ENCODE measurements at regions not wholly inside any gene's neighbourhood (a gene's known extent, or its start where the extent isn't known, plus 50 kb on each side); places are given as distances from the start of the nearest gene placed in this dataset.

DNA sequence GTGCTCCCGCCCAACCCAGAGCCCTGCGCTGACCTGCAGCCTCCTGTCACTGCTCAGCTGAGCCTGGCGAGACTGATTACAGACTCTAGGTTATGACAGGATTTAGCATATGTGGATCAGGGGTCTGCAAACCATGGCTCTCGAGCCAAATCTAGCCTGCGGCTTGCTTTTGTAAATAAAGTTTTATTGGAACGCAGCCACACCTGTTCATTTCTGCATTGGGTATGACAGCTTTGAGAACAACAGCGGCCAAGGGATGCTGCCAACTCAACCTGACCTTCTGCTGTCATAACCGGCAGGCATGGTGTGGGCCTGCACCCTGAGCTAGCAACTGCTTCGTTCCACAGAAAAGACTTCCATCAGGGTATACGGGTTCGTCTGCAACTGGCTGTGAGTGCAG is 50.5 kb upstream of the IQSEC1 start:
- dilution Hi-C loops (cut with HindIII; ENCODE audit: low sequenced_read_pairs, unreplicated experiment) = no loop called here
- no peak overlapping the region for H2BK15ac ChIP-seq (ENCODE audit: low read depth, low read length)
- CTCF ChIA-PET = no interaction called here

More for the DNA sequence above, 50.5 kb upstream of the IQSEC1 start:
- Histone ChIP-seq H3K4ac (ENCODE audit: low read depth, low read length) (no peak overlapping the region), H3K18ac (ENCODE audit: low read depth, low read length) (no peak overlapping the region), H3K9me1 (ENCODE audit: insufficient read depth, low read length) (no peaks in the 10 kb centered on the region), H4K8ac (ENCODE audit: low read depth in 2 of 2, low read length in 2 of 2) (no peak overlapping the region), H2BK5ac (ENCODE audit: low read depth, low read length, poor library complexity, severe bottlenecking) (no peak overlapping the region), H3K27me3 (ENCODE audit: control insufficient read depth, insufficient read depth, low read length) (peaks cover 10% of the 10 kb centered on the region), H3K9me3 (ENCODE audit: control insufficient read depth, insufficient read depth, low read length) (no peaks in the 10 kb centered on the region), H2AK5ac (ENCODE audit: low read depth, low read length) (no peak overlapping the region), H3K56ac (ENCODE audit: extremely low read depth, insufficient read depth, low read length) (no peak overlapping the region), H3K23ac (ENCODE audit: low read depth, low read length) (no peak overlapping the region), H4K20me1 (ENCODE audit: insufficient read depth, low read length) (no peaks in the 10 kb centered on the region), H4K5ac (ENCODE audit: low read depth, low read length) (no peak overlapping the region), H3K4me2 (ENCODE audit: low read depth, low read length) (no peak overlapping the region), H3K27ac (ENCODE audit: insufficient read depth, low read length) (no peak overlapping the region), H3K4me3 (ENCODE audit: insufficient read depth, low read depth, low read length) (no peak overlapping the region), H2BK120ac (ENCODE audit: low read depth, low read length) (no peak overlapping the region), H3K79me1 (ENCODE audit: low read depth in 1 of 2, low read length in 2 of 2) (no peaks in the 10 kb centered on the region), H2BK20ac (ENCODE audit: low read depth, low read length) (no peak overlapping the region), H3K4me1 (ENCODE audit: control insufficient read depth, insufficient read depth, low read length) (no peaks in the 10 kb centered on the region), H2AK9ac (replicated peaks; ENCODE audit: low read depth, low read length, poor library complexity) (no peak overlapping the region), H3K14ac (replicated peaks; ENCODE audit: low read depth, low read length) (no peak overlapping the region), H4K91ac (ENCODE audit: insufficient read depth, low read depth, low read length) (no peak overlapping the region), H3K9ac (ENCODE audit: low read depth, low read length) (no peak overlapping the region), H2AFZ (replicated peaks; ENCODE audit: low read length, poor library complexity) (no peak overlapping the region), H3K36me3 (ENCODE audit: control insufficient read depth, insufficient read depth, low read length) (no peaks in the 10 kb centered on the region)
- ATAC-seq (ENCODE audit: low read depth) = no peak
- DNase-seq = no peak
- POLR2A ChIA-PET (ENCODE audit: unreplicated experiment) = no interaction called here
- no TSS peak for BruUV-seq (replicated peaks)
- no peak for TF ChIP-seq RFX5 (IDR thresholded peaks at IDR 0.05; ENCODE audit: low read depth, low read length)
- TF ChIP-seq MAZ (IDR thresholded peaks at IDR 0.05; ENCODE audit: borderline replicate concordance, low read depth, low read length) = no peak
- TF ChIP-seq, protein P1, sequence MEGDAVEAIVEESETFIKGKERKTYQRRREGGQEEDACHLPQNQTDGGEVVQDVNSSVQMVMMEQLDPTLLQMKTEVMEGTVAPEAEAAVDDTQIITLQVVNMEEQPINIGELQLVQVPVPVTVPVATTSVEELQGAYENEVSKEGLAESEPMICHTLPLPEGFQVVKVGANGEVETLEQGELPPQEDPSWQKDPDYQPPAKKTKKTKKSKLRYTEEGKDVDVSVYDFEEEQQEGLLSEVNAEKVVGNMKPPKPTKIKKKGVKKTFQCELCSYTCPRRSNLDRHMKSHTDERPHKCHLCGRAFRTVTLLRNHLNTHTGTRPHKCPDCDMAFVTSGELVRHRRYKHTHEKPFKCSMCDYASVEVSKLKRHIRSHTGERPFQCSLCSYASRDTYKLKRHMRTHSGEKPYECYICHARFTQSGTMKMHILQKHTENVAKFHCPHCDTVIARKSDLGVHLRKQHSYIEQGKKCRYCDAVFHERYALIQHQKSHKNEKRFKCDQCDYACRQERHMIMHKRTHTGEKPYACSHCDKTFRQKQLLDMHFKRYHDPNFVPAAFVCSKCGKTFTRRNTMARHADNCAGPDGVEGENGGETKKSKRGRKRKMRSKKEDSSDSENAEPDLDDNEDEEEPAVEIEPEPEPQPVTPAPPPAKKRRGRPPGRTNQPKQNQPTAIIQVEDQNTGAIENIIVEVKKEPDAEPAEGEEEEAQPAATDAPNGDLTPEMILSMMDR (conservative IDR thresholded peaks at IDR 0.05; ENCODE audit: low read depth, low read length) = no peak
- TF ChIP-seq MXI1 (IDR thresholded peaks at IDR 0.05; ENCODE audit: borderline replicate concordance, low read depth, low read length) = no peak
- TF ChIP-seq POLR2A (IDR thresholded peaks at IDR 0.05; ENCODE audit: low read depth, low read length) = no peak
- no peak for TF ChIP-seq RCOR1 (IDR thresholded peaks at IDR 0.05; ENCODE audit: insufficient replicate concordance, low read length)
- no peak for TF ChIP-seq RAD21 (IDR thresholded peaks at IDR 0.05; ENCODE audit: low read length)
- no peak for TF ChIP-seq FOS (IDR thresholded peaks at IDR 0.05; ENCODE audit: low read depth, low read length)
- no peak for TF ChIP-seq NFE2L2 (IDR thresholded peaks at IDR 0.05; ENCODE audit: low read depth, low read length)
- TF ChIP-seq MAFK (IDR thresholded peaks at IDR 0.05; ENCODE audit: low read depth, low read length) = no peak
- no peak for TF ChIP-seq BHLHE40 (IDR thresholded peaks at IDR 0.05; ENCODE audit: low read depth, low read length)
- no peak for TF ChIP-seq CEBPB (IDR thresholded peaks at IDR 0.05; ENCODE audit: low read depth, low read length)
- no peak for TF ChIP-seq SMC3 (IDR thresholded peaks at IDR 0.05; ENCODE audit: low read depth, low read length)
- WGBS, 2 experiments (ENCODE audit: extremely low coverage in 2 of 2, insufficient read length in 1 of 2) = 65% methylated on average over 9 of the region's 11 CpGs; no CpG with 5 or more reads in 1 of the 2 experiments
- in situ Hi-C loops (cut with MboI; ENCODE audit: low sequenced_read_pairs) = no loop called here
- intact Hi-C loops (cut with micrococcal nuclease) = no loop called here
